CD4-positive, alpha-beta T cell treated with Interleukin-12 subunit alpha and Interleukin-12 subunit beta, for 1 hour (primary cell): ENCODE measurements at regions not wholly inside any gene's neighbourhood (a gene's known extent, or its start where the extent isn't known, plus 50 kb on each side); places are given as distances from the start of the nearest gene placed in this dataset.
"Not testable (repeated sequence)": the region's sequence is repeated elsewhere in the genome, so short reads cannot be mapped to it uniquely, and the experiment has no call there.

ENCODE experiments used
- DNase-seq: peaks from one replicate; pipeline ENCODE4 v3.0.0-alpha.2; 2020

GRCh38 chr9:102355982-102356381 is 617.5 kb upstream of the GRIN3A start:
- no peak for DNase-seq

- no peak for DNase-seq
These were observed 615.6 kb upstream of the GRIN3A start for GRCh38 chr9:102354041-102354440.

- not testable (repeated sequence) for DNase-seq
These were observed 599.0 kb upstream of the GRIN3A start for GRCh38 chr9:102337471-102337870.

- no peak for DNase-seq
These were observed 570.9 kb upstream of the GRIN3A start for GRCh38 chr9:102309379-102309778.

GRCh38 chr9:102295188-102295587 is 556.7 kb upstream of the GRIN3A start:
- DNase-seq: no peak

- no peak for DNase-seq
These were observed 535.5 kb upstream of the GRIN3A start for GRCh38 chr9:102273952-102274351.

- no peak for DNase-seq
These were observed 514.7 kb upstream of the GRIN3A start for GRCh38 chr9:102253099-102253498.

- DNase-seq: no peak
These were observed 506.5 kb upstream of the GRIN3A start for GRCh38 chr9:102244916-102245315.

- DNase-seq: no peak
These were observed 499.1 kb upstream of the GRIN3A start for GRCh38 chr9:102237520-102237919.

GRCh38 chr9:102237094-102237493 is 498.6 kb upstream of the GRIN3A start:
- no peak for DNase-seq

GRCh38 chr9:102227416-102227815 is 489.0 kb upstream of the GRIN3A start:
- not testable (repeated sequence) for DNase-seq

- no peak for DNase-seq
These were observed 487.5 kb upstream of the GRIN3A start for GRCh38 chr9:102225841-102226441.

GRCh38 chr9:102223320-102224136 is 485.1 kb upstream of the GRIN3A start:
- DNase-seq: not testable (repeated sequence)

- no peak for DNase-seq
These were observed 470.7 kb upstream of the GRIN3A start for GRCh38 chr9:102209176-102209575.

GRCh38 chr9:102206432-102206831 is 468.0 kb upstream of the GRIN3A start:
- no peak for DNase-seq

- no peak for DNase-seq
These were observed 466.8 kb upstream of the GRIN3A start for GRCh38 chr9:102205251-102205650.

GRCh38 chr9:102202126-102202525 is 463.7 kb upstream of the GRIN3A start:
- no peak for DNase-seq

- no peak for DNase-seq
These were observed 447.5 kb upstream of the GRIN3A start for GRCh38 chr9:102185962-102186361.

GRCh38 chr9:102185371-102185770 is 446.9 kb upstream of the GRIN3A start:
- no peak for DNase-seq

GRCh38 chr9:102178811-102179210 is 440.4 kb upstream of the GRIN3A start:
- DNase-seq: no peak

GRCh38 chr9:102174202-102174601 is 435.8 kb upstream of the GRIN3A start:
- not testable (repeated sequence) for DNase-seq

GRCh38 chr9:102164247-102164646 is 425.8 kb upstream of the GRIN3A start:
- DNase-seq: no peak

- not testable (repeated sequence) for DNase-seq
These were observed 414.6 kb upstream of the GRIN3A start for GRCh38 chr9:102153081-102153480.

- no peak for DNase-seq
These were observed 397.3 kb upstream of the GRIN3A start for GRCh38 chr9:102135768-102136167.

GRCh38 chr9:102124465-102124864 is 386.0 kb upstream of the GRIN3A start:
- no peak for DNase-seq
